HUDEP-2 (cell line): ENCODE measurements at regions not wholly inside any gene's neighbourhood (a gene's known extent, or its start where the extent isn't known, plus 50 kb on each side); places are given as distances from the start of the nearest gene placed in this dataset.

Source experiments
- DNase-seq, 76 experiments: peaks; one replicate each; lab custom pipeline; 2025; ENCODE audit not compliant: unreplicated experiment in 76 of 76; lab: John Stamatoyannopoulos, UW

DNA sequence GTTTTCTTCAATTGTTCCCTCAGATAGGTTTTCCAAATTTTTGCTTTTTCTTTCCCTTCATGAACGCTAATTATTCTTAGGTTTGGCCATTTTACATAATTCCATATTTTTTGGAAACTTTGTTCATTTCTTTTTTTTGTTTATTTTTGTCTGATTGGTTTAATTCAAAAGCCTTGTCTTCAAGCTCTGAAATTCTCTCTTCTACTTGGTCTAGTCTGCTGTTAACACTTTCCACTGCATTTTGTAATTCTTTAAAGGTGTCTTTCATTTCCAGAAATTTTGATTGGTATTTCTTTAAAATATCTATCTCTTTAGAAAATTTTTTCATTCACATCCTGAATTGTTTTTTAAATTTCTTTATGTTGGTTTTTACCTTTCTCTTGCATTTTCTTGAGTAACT, 63.9 kb upstream of the VLDLR start:
- DNase-seq: no peak

DNA sequence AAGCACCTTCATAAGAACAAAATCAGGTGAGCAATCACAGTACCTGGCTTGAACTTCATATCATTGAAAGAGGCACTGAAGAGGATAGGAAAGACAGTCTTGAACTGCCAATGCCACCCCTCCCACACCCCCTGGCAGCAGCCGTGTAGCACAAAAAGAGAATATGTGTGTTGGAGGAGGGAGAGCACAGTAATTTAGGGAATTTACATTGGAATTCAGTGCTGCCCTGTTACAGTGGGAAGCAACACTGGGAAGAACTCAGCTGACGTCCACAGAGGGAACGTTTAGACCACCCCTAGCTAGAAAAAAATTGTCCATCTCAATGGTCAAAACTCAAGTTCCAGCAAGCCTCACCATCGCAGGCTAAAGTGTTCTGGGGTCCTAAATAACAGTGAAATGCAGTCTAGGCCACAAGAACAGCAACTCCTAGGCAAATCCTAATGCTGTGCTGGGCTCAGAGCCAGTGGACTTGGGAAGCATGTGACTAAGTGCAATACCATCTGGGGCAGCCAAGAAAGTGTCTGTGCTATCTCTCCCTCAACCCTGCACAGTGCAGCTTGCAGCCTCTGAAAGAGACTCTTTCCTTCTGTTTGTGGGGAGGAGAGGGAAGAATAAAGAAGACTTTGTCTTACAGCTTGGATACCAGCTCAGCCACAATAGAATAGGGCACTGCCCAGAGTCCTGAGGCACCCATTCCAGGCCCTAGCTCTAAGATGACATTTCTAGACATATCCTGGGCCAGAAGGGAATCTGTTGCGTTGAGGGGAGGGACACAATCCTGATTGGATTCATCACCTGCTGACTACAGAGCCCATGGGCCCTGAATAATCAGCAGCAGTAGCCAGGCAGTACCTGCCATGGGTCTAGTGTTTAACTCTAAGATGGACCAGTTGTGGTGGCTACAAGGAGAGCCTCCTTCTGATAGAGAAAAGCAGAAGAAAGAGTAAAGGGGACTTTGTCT, 62.1 kb upstream of the VLDLR start:
- DNase-seq: peak in 1 of 76 experiments; percentile 7

DNA sequence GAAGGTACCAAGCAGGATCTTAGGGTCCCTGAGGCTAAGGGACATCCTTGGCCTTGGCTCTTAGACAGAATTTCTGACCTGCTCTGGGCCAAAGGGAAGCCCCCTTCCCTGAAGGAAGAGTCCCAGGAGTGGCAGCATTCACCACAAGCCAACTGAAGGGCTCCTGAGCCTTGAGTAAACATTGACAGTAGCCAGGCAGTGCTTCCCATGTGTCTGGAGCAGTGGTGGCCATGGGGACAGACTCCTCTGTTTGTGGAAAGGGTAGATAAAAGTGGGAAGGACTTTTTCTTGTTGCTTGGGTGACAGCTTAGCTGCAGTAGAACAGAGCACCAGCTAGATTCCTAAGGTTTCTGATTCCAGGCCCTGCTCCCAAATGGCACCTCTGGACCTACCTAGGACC, 61.4 kb upstream of the VLDLR start:
- no peak for DNase-seq

DNA sequence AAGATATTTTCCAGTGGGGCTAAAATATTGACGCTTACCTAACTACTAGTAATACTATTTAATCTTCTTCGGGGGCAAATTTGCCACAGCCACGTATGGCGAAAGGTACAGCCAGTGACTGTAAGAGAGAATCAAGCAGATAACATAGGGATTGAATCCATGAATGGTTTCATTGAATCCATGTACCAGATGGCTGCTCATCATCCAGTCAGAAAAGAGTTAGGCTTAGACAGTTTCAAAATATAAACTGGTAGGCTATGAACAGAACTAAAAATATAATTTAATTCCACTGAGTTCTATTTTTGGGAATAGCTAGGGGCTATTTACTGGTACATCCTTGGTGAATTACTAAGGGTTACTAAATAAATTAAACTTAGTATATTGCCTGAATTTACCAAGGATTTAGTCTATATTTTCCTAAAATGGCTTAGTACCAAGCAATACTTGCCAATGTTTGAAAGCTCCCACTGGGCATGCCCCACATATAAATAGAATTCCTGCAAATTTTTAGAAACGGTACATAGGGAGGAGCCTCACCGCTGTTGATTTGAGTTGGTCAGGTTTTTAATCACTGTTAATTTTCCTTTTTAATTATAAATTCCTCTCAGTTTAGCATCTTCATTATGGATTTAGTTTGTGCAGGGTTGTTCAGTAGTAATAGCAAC, 55.8 kb upstream of the VLDLR start:
- DNase-seq: no peak

DNA sequence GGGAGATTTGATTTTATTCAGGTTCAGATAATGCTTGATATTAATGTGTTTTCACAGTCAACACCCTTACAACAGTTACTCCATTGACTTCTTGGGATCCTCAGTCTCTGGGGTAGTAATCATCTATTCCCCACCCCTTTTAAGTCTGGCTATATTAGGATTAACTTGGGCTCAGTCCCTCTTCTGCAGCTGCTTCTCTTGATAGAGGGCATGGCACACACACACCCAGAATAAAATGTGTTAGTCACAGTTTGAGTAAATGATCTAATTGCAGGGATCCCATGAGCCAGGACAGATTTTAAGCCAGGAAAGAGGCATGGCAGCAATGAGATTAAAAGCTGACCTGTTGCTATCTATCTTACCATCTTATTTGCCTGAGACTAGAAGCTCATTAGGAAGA, 53.7 kb upstream of the VLDLR start:
- peak in 3 of 76 experiments; percentile 12 to 23 (median 16) for DNase-seq

DNA sequence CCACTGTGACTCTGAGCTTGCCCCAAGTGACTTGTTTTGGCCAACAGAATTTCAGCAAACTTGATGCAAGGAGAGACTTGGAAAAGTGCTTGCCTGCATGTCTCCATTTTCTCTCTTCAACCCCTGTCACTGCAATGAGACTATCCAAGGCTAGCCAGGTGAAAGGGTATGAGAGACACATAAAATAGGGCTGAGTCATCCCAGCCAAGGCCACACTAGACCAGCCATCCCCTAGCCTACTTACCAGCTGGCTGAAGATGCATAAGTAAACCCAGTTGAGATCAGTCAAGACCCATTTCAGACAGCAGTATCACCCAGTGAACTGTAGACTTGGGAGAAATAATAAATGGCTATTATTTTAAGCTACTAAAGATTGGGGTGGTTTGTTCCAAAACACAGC, 52.9 kb upstream of the VLDLR start:
- no peak for DNase-seq

DNA sequence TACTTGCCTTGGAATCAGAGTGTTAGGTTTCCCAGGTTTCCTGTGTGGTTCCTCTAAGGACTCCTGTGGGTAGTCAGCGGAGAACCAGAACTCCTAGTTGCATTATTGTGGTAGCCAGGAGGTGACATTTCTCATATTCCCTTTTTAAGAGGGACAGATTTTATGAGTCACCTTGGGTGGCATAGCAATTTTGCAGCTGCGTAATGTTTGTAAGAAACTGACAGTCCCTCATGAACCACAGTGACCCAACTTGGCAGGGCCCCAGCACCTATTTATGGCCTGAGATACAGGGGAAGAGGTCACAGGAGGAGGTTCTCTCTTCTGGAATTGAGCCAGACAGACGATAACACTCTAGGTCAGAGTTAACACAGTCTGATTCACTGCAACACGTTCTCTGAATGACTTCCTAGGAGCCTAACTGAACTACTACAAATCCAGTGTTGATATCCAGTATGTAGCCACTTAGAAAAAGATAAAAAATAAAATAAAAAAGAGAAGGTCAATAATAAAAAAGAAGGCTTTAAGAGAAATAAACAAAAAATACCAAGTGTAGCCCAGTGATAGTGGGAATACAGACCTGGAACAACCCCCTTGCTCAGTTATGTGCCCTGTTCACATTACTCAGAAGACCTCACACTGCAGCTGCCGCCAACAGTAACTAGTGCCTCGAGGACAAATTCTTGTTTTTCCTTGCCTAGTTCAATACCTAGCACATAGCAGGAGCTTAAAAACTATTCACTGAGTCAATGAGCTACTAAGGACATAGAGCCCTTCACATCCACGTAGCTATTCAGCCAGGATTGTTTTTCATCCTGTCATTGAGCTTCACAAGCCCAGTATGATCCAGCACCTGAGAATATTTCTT, 50.7 kb upstream of the VLDLR start:
- peak in 73 of 76 experiments; percentile 8 to 94 (median 65) for DNase-seq
